ENCODE measurements at regions not wholly inside any gene's neighbourhood (a gene's known extent, or its start where the extent isn't known, plus 50 kb on each side); places are given as distances from the start of the nearest gene placed in this dataset.

DNA sequence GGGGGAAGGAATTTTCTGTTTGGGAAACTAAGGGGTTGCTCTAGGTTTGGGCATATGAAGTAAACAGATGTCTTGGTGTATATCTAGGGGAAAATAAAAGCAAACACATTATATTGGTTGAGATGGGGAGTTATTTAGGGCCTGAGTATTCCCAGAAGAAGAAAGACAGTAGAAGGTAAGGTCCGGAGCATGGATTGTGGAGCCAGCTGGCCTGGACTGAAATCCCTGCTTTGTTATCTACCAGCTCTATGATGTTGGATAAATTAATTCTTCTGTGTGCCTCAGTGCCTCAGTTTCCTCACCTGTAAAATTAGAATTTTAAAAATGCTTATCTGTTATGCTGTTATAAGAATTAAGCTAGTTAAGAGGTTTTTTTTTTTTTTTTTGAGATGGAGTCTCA lies 272.3 kb upstream of the RPS6KA3 start:
- no peak overlapping the region for H3K27ac ChIP-seq (ENCODE audit: low read depth, low read length)
- no peak overlapping the region for H3K9ac ChIP-seq (ENCODE audit: low read length)
- H4K20me1 ChIP-seq (ENCODE audit: insufficient read depth) = no peaks in the 10 kb centered on the region
- no peaks in the 10 kb centered on the region for H3K9me2 ChIP-seq (ENCODE audit: insufficient read depth)
- no peak for TF ChIP-seq EGR1 (IDR thresholded peaks at IDR 0.05; ENCODE audit: low read depth)
- TF ChIP-seq JUND (IDR thresholded peaks at IDR 0.05) = no peak
- no peak overlapping the region for H3K4me3 ChIP-seq (replicated peaks in 1 of 2; ENCODE audit: low read depth in 1 of 2, low read length in 2 of 2)
- ATAC-seq = no peak
- H3K4me1 ChIP-seq (ENCODE audit: control insufficient read depth in 1 of 2, insufficient read depth in 2 of 2, low read length in 2 of 2) = no peaks in the 10 kb centered on the region
- BruUV-seq (replicated peaks) = no TSS peak
- no peak for DNase-seq (ENCODE audit: low read depth, low spot score)
- no peaks in the 10 kb centered on the region for H3K36me3 ChIP-seq (ENCODE audit: control insufficient read depth in 1 of 2, insufficient read depth in 2 of 2, low read length in 2 of 2)
- no peaks in the 10 kb centered on the region for H3K27me3 ChIP-seq (ENCODE audit: insufficient read depth, low read length)
- no peak overlapping the region for H3K4me2 ChIP-seq (ENCODE audit: low read length)
- no peaks in the 10 kb centered on the region for H3K9me3 ChIP-seq (ENCODE audit: control insufficient read depth in 1 of 2, insufficient read depth in 1 of 2, low read depth in 1 of 2, low read length in 2 of 2)
- POLR2A ChIA-PET = no interaction called here
- RAD21 ChIA-PET (ENCODE audit: low non-redundant PET in 1 of 2, low total read pairs in 2 of 2, uncharacterized antibody in 2 of 2, unreplicated experiment in 2 of 2) = no interaction called here
- no peaks in the 10 kb centered on the region for H3K79me2 ChIP-seq (ENCODE audit: insufficient read depth, low read length)
- intact Hi-C loops (cut with micrococcal nuclease) = no loop called here
- no peak overlapping the region for H2AFZ ChIP-seq (ENCODE audit: low read depth, low read length, poor library complexity, severe bottlenecking)
- CTCF ChIA-PET = interaction anchor here (1.6 kb wide), 1 partner anchor 9 kb away, joined by 4 read pairs; no protein-coding TSS in a partner anchor

DNA sequence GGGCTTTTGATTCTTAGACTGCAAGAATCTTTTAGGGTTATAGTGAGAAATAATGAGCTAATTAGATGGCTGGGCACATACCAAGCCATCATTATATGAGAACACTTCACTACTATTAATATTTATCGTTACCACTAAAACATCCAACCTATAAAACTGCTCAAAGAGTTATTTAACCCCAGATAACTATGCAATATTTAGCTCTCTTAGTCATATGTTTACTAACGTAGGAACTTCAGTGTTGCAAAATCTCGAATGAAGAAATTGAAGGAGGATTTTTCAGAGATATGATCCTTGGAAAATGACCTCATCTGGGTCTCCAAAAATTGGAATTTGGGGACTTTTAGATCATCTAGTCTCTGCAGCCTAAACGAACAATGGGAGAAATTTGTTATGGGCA lies 265.0 kb upstream of the RPS6KA3 start:
- H3K27me3 ChIP-seq (ENCODE audit: insufficient read depth, low read length) = no peaks in the 10 kb centered on the region
- H3K27ac ChIP-seq (ENCODE audit: low read depth, low read length) = no peak overlapping the region
- no peaks in the 10 kb centered on the region for H3K9me2 ChIP-seq (ENCODE audit: insufficient read depth)
- BruUV-seq (replicated peaks) = no TSS peak
- no peaks in the 10 kb centered on the region for H3K79me2 ChIP-seq (ENCODE audit: insufficient read depth, low read length)
- ChIA-PET CTCF (interaction anchor here (1.1 to 3.4 kb wide), 2 partner anchors 946 to 1194 kb away, joined by 3 to 32 read pairs; no protein-coding TSS in a partner anchor), POLR2A (no interaction called here), RAD21 (ENCODE audit: low non-redundant PET in 1 of 2, low total read pairs in 2 of 2, uncharacterized antibody in 2 of 2, unreplicated experiment in 2 of 2) (no interaction called here)
- no peaks in the 10 kb centered on the region for H4K20me1 ChIP-seq (ENCODE audit: insufficient read depth)
- ATAC-seq = no peak
- intact Hi-C loops (cut with micrococcal nuclease) = no loop called here
- no peaks in the 10 kb centered on the region for H3K36me3 ChIP-seq (ENCODE audit: control insufficient read depth in 1 of 2, insufficient read depth in 2 of 2, low read length in 2 of 2)
- no peaks in the 10 kb centered on the region for H3K9me3 ChIP-seq (ENCODE audit: control insufficient read depth in 1 of 2, insufficient read depth in 1 of 2, low read depth in 1 of 2, low read length in 2 of 2)
- H3K4me2 ChIP-seq (ENCODE audit: low read length) = no peak overlapping the region
- TF ChIP-seq EGR1 (IDR thresholded peaks at IDR 0.05; ENCODE audit: low read depth) (no peak), SP1 (IDR thresholded peaks at IDR 0.05; ENCODE audit: low read depth) (no peak), POLR2AphosphoS5 (IDR thresholded peaks at IDR 0.05; ENCODE audit: low read depth, low read length) (no peak), SIN3A (IDR thresholded peaks at IDR 0.05; ENCODE audit: low read depth) (no peak)
- H3K9ac ChIP-seq (ENCODE audit: low read length) = no peak overlapping the region
- no peak overlapping the region for H3K4me3 ChIP-seq (replicated peaks in 1 of 2; ENCODE audit: low read depth in 1 of 2, low read length in 2 of 2)
- DNase-seq (ENCODE audit: low read depth, low spot score) = no peak
- no peak overlapping the region for H2AFZ ChIP-seq (ENCODE audit: low read depth, low read length, poor library complexity, severe bottlenecking)
- no peaks in the 10 kb centered on the region; a peak in 1 of 4 replicates for H3K4me1 ChIP-seq (ENCODE audit: control insufficient read depth in 1 of 2, insufficient read depth in 2 of 2, low read length in 2 of 2)
